Middle frontal gyrus (tissue), 1 donor: ENCODE measurements at regions not wholly inside any gene's neighbourhood (a gene's known extent, or its start where the extent isn't known, plus 50 kb on each side); places are given as distances from the start of the nearest gene placed in this dataset.

Experiments used
- DNase-seq: peaks from one replicate; pipeline ENCODE4 v3.0.0-alpha.2; 2015; ENCODE audit warnings: low spot score; ENCODE audit errors: extremely low spot score

- no peak for DNase-seq
Measured at GRCh38 chr20:56995149-56995548, 271.3 kb downstream of the BMP7 start.

- DNase-seq: no peak
Measured at GRCh38 chr20:56995635-56996075, 270.8 kb downstream of the BMP7 start.

GRCh38 chr20:56996533-56996932 lies 269.9 kb downstream of the BMP7 start:
- no peak for DNase-seq

- no peak for DNase-seq
Measured at GRCh38 chr20:56998438-56998837, 268.0 kb downstream of the BMP7 start.

GRCh38 chr20:57000441-57000968 lies 265.9 kb downstream of the BMP7 start:
- DNase-seq: no peak

- DNase-seq: no peak
Measured at GRCh38 chr20:57001126-57001767, 265.2 kb downstream of the BMP7 start.

- no peak for DNase-seq
Measured at GRCh38 chr20:57002066-57002570, 264.3 kb downstream of the BMP7 start.

- no peak for DNase-seq
Measured at GRCh38 chr20:57003012-57003411, 263.4 kb downstream of the BMP7 start.

GRCh38 chr20:57004416-57004815 lies 262.0 kb downstream of the BMP7 start:
- no peak for DNase-seq

GRCh38 chr20:57004951-57005933 lies 261.2 kb downstream of the BMP7 start:
- DNase-seq: no peak

GRCh38 chr20:57006411-57007170 lies 259.9 kb downstream of the BMP7 start:
- DNase-seq: no peak

- DNase-seq: no peak
Measured at GRCh38 chr20:57007171-57007540, 259.3 kb downstream of the BMP7 start.

GRCh38 chr20:57008217-57008616 lies 258.2 kb downstream of the BMP7 start:
- no peak for DNase-seq

- DNase-seq: no peak
Measured at GRCh38 chr20:57009355-57009754, 257.1 kb downstream of the BMP7 start.

- no peak for DNase-seq
Measured at GRCh38 chr20:57009775-57010174, 256.7 kb downstream of the BMP7 start.

- DNase-seq: no peak
Measured at GRCh38 chr20:57012691-57013090, 253.8 kb downstream of the BMP7 start.

GRCh38 chr20:57013217-57013616 lies 253.2 kb downstream of the BMP7 start:
- no peak for DNase-seq

- DNase-seq: no peak
Measured at GRCh38 chr20:57013741-57014140, 252.7 kb downstream of the BMP7 start.

- no peak for DNase-seq
Measured at GRCh38 chr20:57020364-57020763, 246.1 kb downstream of the BMP7 start.

- no peak for DNase-seq
Measured at GRCh38 chr20:57022306-57022705, 244.1 kb downstream of the BMP7 start.

- DNase-seq: no peak
Measured at GRCh38 chr20:57023007-57023406, 243.4 kb downstream of the BMP7 start.
